ENCODE measurements at regions not wholly inside any gene's neighbourhood (a gene's known extent, or its start where the extent isn't known, plus 50 kb on each side); places are given as distances from the start of the nearest gene placed in this dataset.

DNA sequence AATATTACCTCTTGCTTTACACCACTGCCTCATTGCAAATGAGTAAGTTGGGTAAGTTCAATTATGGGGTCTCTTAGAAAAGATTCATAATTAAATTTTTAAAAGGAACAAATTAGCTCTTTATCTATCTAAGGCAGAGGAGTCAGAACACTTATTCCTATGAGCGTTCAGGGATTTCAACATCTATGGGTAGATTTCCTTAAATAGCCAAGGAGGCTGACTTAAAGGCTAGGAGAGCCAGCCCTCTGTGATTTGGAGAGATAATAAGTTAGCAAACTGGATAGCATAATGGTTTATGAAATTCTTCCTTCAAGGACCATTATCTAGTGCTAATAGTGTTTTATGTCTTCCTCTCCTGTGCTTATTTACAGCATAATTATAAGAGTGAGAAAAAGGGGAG is 387.7 kb downstream of the STK39 start:
- Histone ChIP-seq H3K4me1 (ENCODE audit: control insufficient read depth in 1 of 2, insufficient read depth in 2 of 2, low read depth in 1 of 2, low read length in 1 of 2) (no peaks in the 10 kb centered on the region), H3K27me3 (ENCODE audit: insufficient read depth) (no peaks in the 10 kb centered on the region), H3K79me2 (ENCODE audit: insufficient read depth) (no peaks in the 10 kb centered on the region), H3F3A (replicated peaks; ENCODE audit: insufficient read depth) (no peaks in the 10 kb centered on the region), H3K9ac (no peak overlapping the region), H3K4me2 (no peak overlapping the region), H3K36me3 (replicated peaks in 1 of 2; ENCODE audit: control insufficient read depth in 1 of 2, insufficient read depth in 2 of 2, low read length in 1 of 2) (no peaks in the 10 kb centered on the region), H3K9me2 (no peaks in the 10 kb centered on the region), H4K20me1 (ENCODE audit: insufficient read depth) (no peaks in the 10 kb centered on the region), H3K4me3 (ENCODE audit: low read depth in 2 of 2, low read length in 1 of 2) (no peak overlapping the region), H2AFZ (ENCODE audit: low read depth) (no peak overlapping the region), H3K9me3 (no peaks in the 10 kb centered on the region), H3K27ac (ENCODE audit: low read depth in 2 of 2, low read length in 1 of 2) (no peak overlapping the region)
- ChIA-PET CTCF (no interaction called here), POLR2A (no interaction called here)
- TF ChIP-seq RXRA (IDR thresholded peaks at IDR 0.05; ENCODE audit: borderline replicate concordance, low read depth): no peak
- no peak for TF ChIP-seq FOXJ3 (CRISPR knock-in tag; IDR thresholded peaks at IDR 0.05)
- no peak for TF ChIP-seq NFIC (IDR thresholded peaks at IDR 0.05; ENCODE audit: borderline replicate concordance)
- TF ChIP-seq, protein P1, sequence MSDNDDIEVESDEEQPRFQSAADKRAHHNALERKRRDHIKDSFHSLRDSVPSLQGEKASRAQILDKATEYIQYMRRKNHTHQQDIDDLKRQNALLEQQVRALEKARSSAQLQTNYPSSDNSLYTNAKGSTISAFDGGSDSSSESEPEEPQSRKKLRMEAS (IDR thresholded peaks at IDR 0.05; ENCODE audit: low read depth): no peak
- TF ChIP-seq TCF12 (IDR thresholded peaks at IDR 0.05): no peak
- TF ChIP-seq EZH2phosphoT487 (IDR thresholded peaks at IDR 0.05; ENCODE audit: borderline replicate concordance, low read depth): no peak
- no peak for TF ChIP-seq SMC3 (IDR thresholded peaks at IDR 0.05; ENCODE audit: low read depth, low read length)
- no peak for TF ChIP-seq FOSL2 (IDR thresholded peaks at IDR 0.05; ENCODE audit: borderline replicate concordance, low read depth)
- no peak for TF ChIP-seq TEAD4 (IDR thresholded peaks at IDR 0.05; ENCODE audit: borderline replicate concordance, insufficient read depth)
- TF ChIP-seq MXI1 (IDR thresholded peaks at IDR 0.05; ENCODE audit: low read depth, low read length): no peak
- TF ChIP-seq JUND (IDR thresholded peaks at IDR 0.05): no peak
- TF ChIP-seq, protein P2, sequence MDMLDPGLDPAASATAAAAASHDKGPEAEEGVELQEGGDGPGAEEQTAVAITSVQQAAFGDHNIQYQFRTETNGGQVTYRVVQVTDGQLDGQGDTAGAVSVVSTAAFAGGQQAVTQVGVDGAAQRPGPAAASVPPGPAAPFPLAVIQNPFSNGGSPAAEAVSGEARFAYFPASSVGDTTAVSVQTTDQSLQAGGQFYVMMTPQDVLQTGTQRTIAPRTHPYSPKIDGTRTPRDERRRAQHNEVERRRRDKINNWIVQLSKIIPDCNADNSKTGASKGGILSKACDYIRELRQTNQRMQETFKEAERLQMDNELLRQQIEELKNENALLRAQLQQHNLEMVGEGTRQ (IDR thresholded peaks at IDR 0.05; ENCODE audit: borderline replicate concordance, low read depth, low read length): no peak
- 86% methylated on average over 1 of the region's 1 CpG for WGBS (ENCODE audit: low lambda C conversion rate)
- DNase-seq: no peak

DNA sequence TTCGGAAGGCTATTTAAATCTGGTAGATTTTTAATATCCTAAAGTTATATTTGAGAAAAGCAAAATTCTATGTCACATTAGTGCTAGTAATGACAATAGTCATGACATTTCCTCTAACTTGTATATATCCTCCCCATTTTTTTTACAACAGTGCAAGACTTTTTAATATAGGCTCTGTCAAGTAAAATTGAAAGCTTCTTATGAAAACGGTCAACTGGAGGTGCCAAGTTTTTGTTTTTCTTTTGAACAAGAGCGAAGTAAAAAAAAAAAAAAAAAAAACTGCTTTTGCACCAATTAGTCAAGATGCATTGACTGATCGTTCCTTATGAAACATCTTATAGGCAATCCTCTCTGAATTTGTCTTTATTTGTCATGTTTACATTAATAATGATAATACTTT is 389.3 kb downstream of the STK39 start:
- Histone ChIP-seq H3F3A (replicated peaks; ENCODE audit: insufficient read depth) (no peaks in the 10 kb centered on the region), H3K9ac (no peak overlapping the region), H3K9me3 (no peaks in the 10 kb centered on the region), H3K27me3 (ENCODE audit: insufficient read depth) (no peaks in the 10 kb centered on the region), H3K4me2 (no peak overlapping the region), H3K27ac (ENCODE audit: low read depth in 2 of 2, low read length in 1 of 2) (no peak overlapping the region), H3K9me2 (no peaks in the 10 kb centered on the region), H3K4me3 (ENCODE audit: low read depth in 2 of 2, low read length in 1 of 2) (no peak overlapping the region), H3K79me2 (ENCODE audit: insufficient read depth) (no peaks in the 10 kb centered on the region), H4K20me1 (ENCODE audit: insufficient read depth) (no peaks in the 10 kb centered on the region), H3K4me1 (ENCODE audit: control insufficient read depth in 1 of 2, insufficient read depth in 2 of 2, low read depth in 1 of 2, low read length in 1 of 2) (no peaks in the 10 kb centered on the region), H3K36me3 (replicated peaks in 1 of 2; ENCODE audit: control insufficient read depth in 1 of 2, insufficient read depth in 2 of 2, low read length in 1 of 2) (no peaks in the 10 kb centered on the region), H2AFZ (ENCODE audit: low read depth) (no peak overlapping the region)
- WGBS (ENCODE audit: low lambda C conversion rate): 64% methylated on average over 4 of the region's 4 CpGs
- no peak for TF ChIP-seq EZH2phosphoT487 (IDR thresholded peaks at IDR 0.05; ENCODE audit: borderline replicate concordance, low read depth)
- no peak for TF ChIP-seq MEF2A (IDR thresholded peaks at IDR 0.05; ENCODE audit: borderline replicate concordance, low read depth)
- TF ChIP-seq, protein P3, sequence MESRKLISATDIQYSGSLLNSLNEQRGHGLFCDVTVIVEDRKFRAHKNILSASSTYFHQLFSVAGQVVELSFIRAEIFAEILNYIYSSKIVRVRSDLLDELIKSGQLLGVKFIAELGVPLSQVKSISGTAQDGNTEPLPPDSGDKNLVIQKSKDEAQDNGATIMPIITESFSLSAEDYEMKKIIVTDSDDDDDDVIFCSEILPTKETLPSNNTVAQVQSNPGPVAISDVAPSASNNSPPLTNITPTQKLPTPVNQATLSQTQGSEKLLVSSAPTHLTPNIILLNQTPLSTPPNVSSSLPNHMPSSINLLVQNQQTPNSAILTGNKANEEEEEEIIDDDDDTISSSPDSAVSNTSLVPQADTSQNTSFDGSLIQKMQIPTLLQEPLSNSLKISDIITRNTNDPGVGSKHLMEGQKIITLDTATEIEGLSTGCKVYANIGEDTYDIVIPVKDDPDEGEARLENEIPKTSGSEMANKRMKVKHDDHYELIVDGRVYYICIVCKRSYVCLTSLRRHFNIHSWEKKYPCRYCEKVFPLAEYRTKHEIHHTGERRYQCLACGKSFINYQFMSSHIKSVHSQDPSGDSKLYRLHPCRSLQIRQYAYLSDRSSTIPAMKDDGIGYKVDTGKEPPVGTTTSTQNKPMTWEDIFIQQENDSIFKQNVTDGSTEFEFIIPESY (IDR thresholded peaks at IDR 0.05; ENCODE audit: borderline replicate concordance, low read depth): no peak
- no peak for TF ChIP-seq RXRA (IDR thresholded peaks at IDR 0.05; ENCODE audit: borderline replicate concordance, low read depth)
- TF ChIP-seq GATA2 (CRISPR knock-in tag; IDR thresholded peaks at IDR 0.05): no peak
- CTCF ChIA-PET: interaction anchor here (1.0 kb wide), 1 partner anchor 10 kb away, joined by 3 read pairs; no protein-coding TSS in a partner anchor
- no peak for DNase-seq
- POLR2A ChIA-PET: no interaction called here

Data from SK-N-SH (cell line).